ENCODE measurements at regions not wholly inside any gene's neighbourhood (a gene's known extent, or its start where the extent isn't known, plus 50 kb on each side); places are given as distances from the start of the nearest gene placed in this dataset.

GRCh38 chr2:80852808-80853139 lies 548.2 kb upstream of the LRRTM1 start:
- WGBS (ENCODE audit: insufficient coverage, low coverage, missing lambda C conversion rate) = 0% methylated on average over 2 of the region's 2 CpGs
- POLR2A ChIA-PET = no interaction called here
- intact Hi-C loops (cut with micrococcal nuclease) = no loop called here
- H4K20me1 ChIP-seq (replicated peaks; ENCODE audit: control insufficient read depth, insufficient read depth, low read length) = no peaks in the 10 kb centered on the region
- H3K27ac ChIP-seq (ENCODE audit: extremely low read depth, low read depth, low read length) = no peak overlapping the region
- in situ Hi-C loops (cut with MboI) = no loop called here
- H3K4me1 ChIP-seq (replicated peaks in 1 of 2; ENCODE audit: control insufficient read depth in 2 of 2, insufficient read depth in 2 of 2, low read length in 2 of 2) = no peaks in the 10 kb centered on the region
- H3K27me3 ChIP-seq (ENCODE audit: control insufficient read depth in 2 of 2, insufficient read depth in 2 of 2, low read length in 2 of 2) = no peaks in the 10 kb centered on the region
- H3K36me3 ChIP-seq (ENCODE audit: control insufficient read depth, insufficient read depth, low read length) = no peaks in the 10 kb centered on the region
- FAIRE-seq (no peak), ATAC-seq (no peak), DNase-seq (ENCODE audit: extremely low read depth in 1 of 4, low spot score in 3 of 4) (no peak)
- no peaks in the 10 kb centered on the region for H3K9me1 ChIP-seq (ENCODE audit: control insufficient read depth, insufficient read depth, low read length)
- no peak overlapping the region for H3K9ac ChIP-seq (ENCODE audit: insufficient read depth in 1 of 2, low read depth in 2 of 2, low read length in 2 of 2)
- TF ChIP-seq SRF (CRISPR knock-in tag; IDR thresholded peaks at IDR 0.05) = no peak
- CTCF ChIA-PET (ENCODE audit: low intra/inter-chr PET ratio) = no interaction called here
- no peaks in the 10 kb centered on the region; the same call in 1 of the 2 replicates for H3K9me3 ChIP-seq (replicated peaks; ENCODE audit: control insufficient read depth, insufficient read depth, low read depth, low read length)
- no peak overlapping the region for H3K4me3 ChIP-seq
- no TSS peak for BruUV-seq (replicated peaks)
- no peak overlapping the region for H2AFZ ChIP-seq (ENCODE audit: low read depth, low read length)
- H3K4me2 ChIP-seq (ENCODE audit: insufficient read depth, low read length) = no peak overlapping the region
- H3K79me2 ChIP-seq (ENCODE audit: control insufficient read depth, insufficient read depth, low read length) = no peaks in the 10 kb centered on the region

- no peaks in the 10 kb centered on the region for H4K20me1 ChIP-seq (replicated peaks; ENCODE audit: control insufficient read depth, insufficient read depth, low read length)
- H2AFZ ChIP-seq (ENCODE audit: low read depth, low read length) = no peak overlapping the region
- no peak for ATAC-seq
- CTCF ChIA-PET (ENCODE audit: low intra/inter-chr PET ratio) = no interaction called here
- H3K9ac ChIP-seq (ENCODE audit: insufficient read depth in 1 of 2, low read depth in 2 of 2, low read length in 2 of 2) = no peak overlapping the region
- no peaks in the 10 kb centered on the region for H3K4me1 ChIP-seq (replicated peaks in 1 of 2; ENCODE audit: control insufficient read depth in 2 of 2, insufficient read depth in 2 of 2, low read length in 2 of 2)
- DNase-seq (ENCODE audit: extremely low read depth in 1 of 4, low spot score in 3 of 4) = no peak
- WGBS (ENCODE audit: insufficient coverage, low coverage, missing lambda C conversion rate) = 3% methylated on average over 4 of the region's 4 CpGs
- no peaks in the 10 kb centered on the region for H3K36me3 ChIP-seq (ENCODE audit: control insufficient read depth, insufficient read depth, low read length)
- in situ Hi-C loops (cut with MboI) (no loop called here), intact Hi-C loops (cut with micrococcal nuclease) (no loop called here)
- no peak overlapping the region for H3K27ac ChIP-seq (ENCODE audit: extremely low read depth, low read depth, low read length)
- no peak for FAIRE-seq
- BruUV-seq (replicated peaks) = no TSS peak
- no peak overlapping the region for H3K4me3 ChIP-seq
- H3K9me1 ChIP-seq (ENCODE audit: control insufficient read depth, insufficient read depth, low read length) = no peaks in the 10 kb centered on the region
- H3K9me3 ChIP-seq (replicated peaks; ENCODE audit: control insufficient read depth, insufficient read depth, low read depth, low read length) = no peaks in the 10 kb centered on the region; the same call in 1 of the 2 replicates
- H3K27me3 ChIP-seq (ENCODE audit: control insufficient read depth in 2 of 2, insufficient read depth in 2 of 2, low read length in 2 of 2) = no peaks in the 10 kb centered on the region
- H3K79me2 ChIP-seq (ENCODE audit: control insufficient read depth, insufficient read depth, low read length) = no peaks in the 10 kb centered on the region
- POLR2A ChIA-PET = no interaction called here
- H3K4me2 ChIP-seq (ENCODE audit: insufficient read depth, low read length) = no peak overlapping the region
- no peak for TF ChIP-seq ZNF445 (CRISPR knock-in tag; IDR thresholded peaks at IDR 0.05; ENCODE audit: low read depth)
- TF ChIP-seq SREBF2 (CRISPR knock-in tag; IDR thresholded peaks at IDR 0.05) = no peak
- TF ChIP-seq MBD1 (CRISPR knock-in tag; IDR thresholded peaks at IDR 0.05) = no peak
- TF ChIP-seq CEBPB (tag; IDR thresholded peaks at IDR 0.05) = no peak
- TF ChIP-seq CHAMP1 (IDR thresholded peaks at IDR 0.05) = no peak
- no peak for TF ChIP-seq ZNF740 (CRISPR knock-in tag; IDR thresholded peaks at IDR 0.05)
- TF ChIP-seq ZNF740 (tag; IDR thresholded peaks at IDR 0.05) = no peak
- no peak for TF ChIP-seq STAG1 (CRISPR knock-in tag; IDR thresholded peaks at IDR 0.05; ENCODE audit: borderline replicate concordance)
- no peak for TF ChIP-seq ZNF695 (CRISPR knock-in tag; IDR thresholded peaks at IDR 0.05)
- no peak for TF ChIP-seq KLF10 (CRISPR knock-in tag; IDR thresholded peaks at IDR 0.05)
Measured at GRCh38 chr2:80852079-80852807, 547.7 kb upstream of the LRRTM1 start.
